GM20000 (cell line): ENCODE measurements at regions not wholly inside any gene's neighbourhood (a gene's known extent, or its start where the extent isn't known, plus 50 kb on each side); places are given as distances from the start of the nearest gene placed in this dataset.
"Not testable (repeated sequence)": the region's sequence is repeated elsewhere in the genome, so short reads cannot be mapped to it uniquely, and the experiment has no call there.

Source experiments
- DNase-seq: peaks from one replicate; pipeline ENCODE4 v3.0.0; 2012; ENCODE audit warnings: low spot score
- TF ChIP-seq, protein P1 (sequence below): IDR thresholded peaks from 2 replicates; pipeline ENCODE4 v1.5.1; 2012; ENCODE audit warnings: mild to moderate bottlenecking, control low read depth; ENCODE audit errors: extremely low read depth, missing control alignments

DNA sequence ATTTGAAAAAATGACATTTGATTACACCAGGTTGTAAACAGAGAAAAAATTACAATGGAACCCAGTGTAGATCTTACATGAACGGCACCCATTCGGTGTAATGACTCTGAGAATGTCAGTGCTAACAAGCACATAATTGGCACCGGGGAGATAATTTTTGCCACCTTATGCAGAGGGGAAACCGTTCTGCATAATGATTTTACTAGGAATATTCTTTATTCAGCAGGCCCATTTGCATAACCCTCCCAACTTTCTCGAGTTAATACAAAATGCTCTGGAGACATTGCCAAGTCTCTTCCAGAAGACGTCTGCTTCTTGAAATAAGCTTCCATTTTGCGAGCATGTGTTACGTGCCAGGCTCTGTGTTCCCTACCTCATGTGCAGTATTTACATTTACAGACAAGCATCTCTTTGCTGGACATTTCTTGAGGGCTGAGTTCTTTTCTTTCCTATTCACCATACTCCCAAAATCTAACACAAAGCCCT, 275.8 kb downstream of the MIAT start:
- TF ChIP-seq, protein P1, sequence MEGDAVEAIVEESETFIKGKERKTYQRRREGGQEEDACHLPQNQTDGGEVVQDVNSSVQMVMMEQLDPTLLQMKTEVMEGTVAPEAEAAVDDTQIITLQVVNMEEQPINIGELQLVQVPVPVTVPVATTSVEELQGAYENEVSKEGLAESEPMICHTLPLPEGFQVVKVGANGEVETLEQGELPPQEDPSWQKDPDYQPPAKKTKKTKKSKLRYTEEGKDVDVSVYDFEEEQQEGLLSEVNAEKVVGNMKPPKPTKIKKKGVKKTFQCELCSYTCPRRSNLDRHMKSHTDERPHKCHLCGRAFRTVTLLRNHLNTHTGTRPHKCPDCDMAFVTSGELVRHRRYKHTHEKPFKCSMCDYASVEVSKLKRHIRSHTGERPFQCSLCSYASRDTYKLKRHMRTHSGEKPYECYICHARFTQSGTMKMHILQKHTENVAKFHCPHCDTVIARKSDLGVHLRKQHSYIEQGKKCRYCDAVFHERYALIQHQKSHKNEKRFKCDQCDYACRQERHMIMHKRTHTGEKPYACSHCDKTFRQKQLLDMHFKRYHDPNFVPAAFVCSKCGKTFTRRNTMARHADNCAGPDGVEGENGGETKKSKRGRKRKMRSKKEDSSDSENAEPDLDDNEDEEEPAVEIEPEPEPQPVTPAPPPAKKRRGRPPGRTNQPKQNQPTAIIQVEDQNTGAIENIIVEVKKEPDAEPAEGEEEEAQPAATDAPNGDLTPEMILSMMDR, result no peak
- DNase-seq, result no peak

DNA sequence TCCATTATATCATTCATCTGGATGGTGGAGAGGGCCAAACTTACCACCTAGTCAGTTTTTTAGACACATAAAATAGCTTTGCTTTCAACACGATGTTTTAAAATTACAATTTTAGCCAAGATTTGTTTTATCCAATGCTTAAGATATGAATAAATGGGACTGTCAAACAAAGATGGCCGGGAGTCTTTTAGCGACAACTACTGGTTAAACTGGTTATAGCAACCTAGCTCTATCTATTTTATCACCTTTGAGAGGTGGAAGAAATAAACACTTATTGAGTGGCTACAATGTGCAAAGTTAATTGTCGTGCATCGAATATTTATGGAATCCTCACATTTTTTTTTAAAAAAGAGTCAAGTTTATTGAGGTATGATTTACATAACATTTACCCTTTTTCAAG, 279.8 kb downstream of the MIAT start:
- TF ChIP-seq, protein P1, result no peak
- no peak for DNase-seq

- no peak for DNase-seq
- TF ChIP-seq, protein P1, result no peak
Measured at GRCh38 chr22:26939466-26939865, 282.1 kb downstream of the MIAT start.

- TF ChIP-seq, protein P1, result no peak
- DNase-seq, result no peak
Measured at GRCh38 chr22:26941896-26942636, 284.7 kb downstream of the MIAT start.

DNA sequence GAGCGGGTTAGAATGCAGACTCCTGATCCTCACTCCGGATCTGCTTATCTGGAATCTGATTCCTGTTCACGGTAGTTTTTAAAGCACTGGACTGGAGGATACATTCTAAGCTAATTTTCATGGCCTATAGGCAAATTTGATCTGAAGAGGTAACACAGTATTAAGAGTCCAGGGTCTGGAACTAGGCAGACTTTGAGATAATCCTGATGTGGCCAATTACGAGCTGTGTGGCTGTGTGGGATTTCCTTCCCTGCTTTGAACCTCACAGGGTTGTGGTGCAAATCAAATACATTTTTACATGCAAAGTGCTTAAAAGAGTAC, 285.2 kb downstream of the MIAT start:
- TF ChIP-seq, protein P1, result no peak
- DNase-seq, result no peak

GRCh38 chr22:26945565-26945964, 288.2 kb downstream of the MIAT start:
- DNase-seq, result no peak
- TF ChIP-seq, protein P1, result no peak

- TF ChIP-seq, protein P1, result no peak
- DNase-seq, result no peak
Measured at GRCh38 chr22:26949193-26949592, 291.8 kb downstream of the MIAT start.

DNA sequence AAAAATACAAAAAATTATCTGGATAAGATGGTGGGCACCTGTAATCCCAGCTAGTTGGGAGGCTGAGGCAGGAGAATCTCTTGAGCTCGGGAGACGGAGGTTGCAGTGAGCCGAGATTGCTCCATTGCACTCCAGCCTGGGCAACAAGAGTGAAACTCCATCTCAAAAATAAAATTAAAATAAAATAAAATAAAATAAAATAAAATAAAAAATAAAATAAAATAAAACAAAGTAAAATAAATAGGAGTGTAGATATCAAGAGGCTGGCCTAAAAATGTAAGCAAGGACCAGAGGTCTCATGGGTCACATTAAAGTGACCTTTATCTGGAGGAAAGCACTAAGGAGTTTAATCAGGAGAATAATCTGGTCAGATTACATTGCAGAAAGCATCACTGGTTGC, 293.8 kb downstream of the MIAT start:
- not testable (repeated sequence) for DNase-seq
